ENCODE measurements at regions not wholly inside any gene's neighbourhood (a gene's known extent, or its start where the extent isn't known, plus 50 kb on each side); places are given as distances from the start of the nearest gene placed in this dataset.

- peaks cover 0 to 1% (median 0%) of the 10 kb centered on the region in 3 donors for H3K36me3 Mint-ChIP-seq
- POLR2A ChIA-PET, result no interaction called here
Observed at GRCh38 chr19:27529158-27529557, 1683.8 kb downstream of the UQCRFS1 start.

GRCh38 chr19:27522223-27522622, 1690.7 kb downstream of the UQCRFS1 start:
- CTCF ChIA-PET, result no interaction called here
- H3K27ac ChIP-seq (ENCODE audit: low read depth, low read length), result no peak overlapping the region
- DNase-seq, result no peak
- Mint-ChIP-seq H3K27ac (no peak overlapping the region), H3K27me3 (no peaks in the 10 kb centered on the region), H3K4me3 (no peak overlapping the region), H3K36me3 (no peaks in the 10 kb centered on the region), H3K9me3 (peaks cover 26 to 56% (median 40%) of the 10 kb centered on the region in 5 donors), H3K4me1 (no peaks in the 10 kb centered on the region)
- POLR2A ChIA-PET, result no interaction called here
- no peaks in the 10 kb centered on the region for H3K27me3 ChIP-seq (ENCODE audit: insufficient read depth, low read length, poor library complexity, severe bottlenecking)
- no peak overlapping the region for H3K4me3 ChIP-seq (ENCODE audit: low read length)
- no peaks in the 10 kb centered on the region for H3K4me1 ChIP-seq (ENCODE audit: insufficient read depth, low read length)
- H3K36me3 ChIP-seq (ENCODE audit: insufficient read depth, low read length), result no peaks in the 10 kb centered on the region
- H3K9me3 ChIP-seq (ENCODE audit: low read length), result no peaks in the 10 kb centered on the region

More at GRCh38 chr19:27529158-27529557, 1683.8 kb downstream of the UQCRFS1 start:
- CTCF ChIA-PET, result no interaction called here
- H3K27me3 Mint-ChIP-seq, result no peaks in the 10 kb centered on the region
- H3K4me3 ChIP-seq (ENCODE audit: low read length), result no peak overlapping the region
- no peak overlapping the region for H3K4me3 Mint-ChIP-seq
- DNase-seq, result no peak
- H3K36me3 ChIP-seq (ENCODE audit: insufficient read depth, low read length), result no peaks in the 10 kb centered on the region
- no peaks in the 10 kb centered on the region for H3K4me1 ChIP-seq (ENCODE audit: insufficient read depth, low read length)
- H3K27ac ChIP-seq (ENCODE audit: low read depth, low read length), result no peak overlapping the region
- H3K4me1 Mint-ChIP-seq, result no peaks in the 10 kb centered on the region
- H3K27me3 ChIP-seq (ENCODE audit: insufficient read depth, low read length, poor library complexity, severe bottlenecking), result no peaks in the 10 kb centered on the region
- H3K27ac Mint-ChIP-seq, result no peak overlapping the region
- peaks cover 49 to 80% (median 69%) of the 10 kb centered on the region in 5 donors for H3K9me3 Mint-ChIP-seq
- peaks cover 6% of the 10 kb centered on the region for H3K9me3 ChIP-seq (ENCODE audit: low read length)
